Pancreas (tissue), 10 donors: ENCODE measurements at regions not wholly inside any gene's neighbourhood (a gene's known extent, or its start where the extent isn't known, plus 50 kb on each side); places are given as distances from the start of the nearest gene placed in this dataset.
"Not testable (repeated sequence)": the region's sequence is repeated elsewhere in the genome, so short reads cannot be mapped to it uniquely, and the experiment has no call there.

Source experiments
- ATAC-seq, 4 donors: fragments of 200-7000 bp; cut with Tn5 transposase; one replicate each; pipeline versions ENCODE4 v1.8.0 to v1.9.1; 2020; ENCODE audit warnings: mild to moderate bottlenecking in 4 of 4, moderate library complexity in 4 of 4
- DNase-seq, 6 donors: peaks; one replicate each; pipeline ENCODE4 v3.0.0-alpha.2; 2020
- FAIRE-seq: peaks from 2 replicates; lab custom pipeline; 2012; peaks lifted over from hg19 to GRCh38; lab: Jason Lieb, UNC
- H3K27ac ChIP-seq, 4 donors: fragments of 200-600 bp; sonication (generic); 1 replicate in 3 of 4; 2 replicates in 1 of 4; pipeline versions ENCODE4 v1.5.0 to v1.8.0; 2020
- H3K27me3 ChIP-seq, 4 donors: fragments of 200-600 bp; one replicate each; pipeline ENCODE4 v1.8.0; 2021
- H3K36me3 ChIP-seq, 3 donors: fragments of 200-600 bp; sonication (generic) in 1 of 3; one replicate each; pipeline versions ENCODE4 v1.5.0 to v1.8.0; 2020 to 2021
- H3K4me1 ChIP-seq, 3 donors: fragments of 200-600 bp; one replicate each; pipeline ENCODE4 v1.8.0; 2021
- H3K4me3 ChIP-seq, 4 donors: fragments of 200-600 bp; sonication (generic) in 2 of 4; one replicate each; pipeline versions ENCODE4 v1.5.0 to v1.8.0; 2020 to 2021
- H3K9me3 ChIP-seq, 4 donors: fragments of 200-600 bp; one replicate each; pipeline ENCODE4 v1.8.0; 2021
- CTCF ChIP-seq, 4 donors: fragments of 200-600 bp; sonication (generic) in 3 of 4; IDR thresholded peaks; one replicate each; pipeline versions ENCODE4 v1.5.0 to v1.8.0; 2021; ENCODE audit warnings: antibody characterized with exemption in 4 of 4
- WGBS, 2 donors: extraction: QIAGEN DNeasy Blood & Tissue Kit; methylation state at CpG; one replicate each; pipeline ENCODE4 v1.1.7; 2013; 5-methylcytosine and 5-hydroxymethylcytosine counted together
- intact Hi-C, 3 donors: fragments of 100-400 bp; cut with DNase I; formaldehyde crosslinking; loops; one replicate each; pipeline versions ENCODE4 v1.11.1 to v1.14.2; 2022
- donor health status: healthy with polysubstance abuse.
- donor health status: DM: no; HTN: no; CAD: no; lungs with moderate emphysema.
- donor health status: DM: no; HTN: no; CAD: no.
- donor health status: control.
- donor health status: control.
- donor health status: Bipolar disorder and iron deficiency.
- donor health status: DM: yes; HTN: yes; CAD: no.
- donor health status: DM: no; HTN: no; CAD: no.
- donor health status: DM: no; HTN: no; CAD: no.
- donor health status: DM: yes; HTN: yes; CAD: no.

GRCh38 chr7:24438232-24438631 lies 135.0 kb upstream of the PALS2 start:
- Histone ChIP-seq H3K9me3 (no peaks in the 10 kb centered on the region), H3K27me3 (no peaks in the 10 kb centered on the region), H3K4me3 (no peak overlapping the region), H3K4me1 (no peaks in the 10 kb centered on the region), H3K27ac (no peak overlapping the region), H3K36me3 (no peaks in the 10 kb centered on the region)
- no peak for TF ChIP-seq CTCF (IDR thresholded peaks at IDR 0.05)
- FAIRE-seq (no peak), ATAC-seq (no peak), DNase-seq (no peak)
- intact Hi-C loops = no loop called here

- H3K9me3 ChIP-seq, intact Hi-C loops, H3K27me3 ChIP-seq, H3K36me3 ChIP-seq, FAIRE-seq, DNase-seq, H3K4me3 ChIP-seq, ATAC-seq, H3K27ac ChIP-seq, H3K4me1 ChIP-seq: not testable (repeated sequence)
- 80 to 90% methylated on average over 3 of the region's 3 CpGs for WGBS, 2 donors
Observed at GRCh38 chr7:24439104-24439503, 134.1 kb upstream of the PALS2 start.

GRCh38 chr7:24440892-24441291 lies 132.4 kb upstream of the PALS2 start:
- DNase-seq (no peak), ATAC-seq (no peak), FAIRE-seq (no peak)
- Histone ChIP-seq H3K4me1 (no peaks in the 10 kb centered on the region), H3K9me3 (no peaks in the 10 kb centered on the region), H3K4me3 (no peak overlapping the region), H3K27ac (no peak overlapping the region), H3K27me3 (no peaks in the 10 kb centered on the region), H3K36me3 (no peaks in the 10 kb centered on the region)
- TF ChIP-seq CTCF (IDR thresholded peaks at IDR 0.05) = no peak
- 89 to 91% methylated on average over 3 of the region's 3 CpGs for WGBS, 2 donors
- intact Hi-C loops = no loop called here

GRCh38 chr7:24441314-24442027 lies 131.8 kb upstream of the PALS2 start:
- Histone ChIP-seq H3K36me3 (no peaks in the 10 kb centered on the region), H3K9me3 (no peaks in the 10 kb centered on the region), H3K27me3 (no peaks in the 10 kb centered on the region), H3K4me1 (no peaks in the 10 kb centered on the region), H3K27ac (no peak overlapping the region), H3K4me3 (no peak overlapping the region)
- DNase-seq = no peak
- no peak for TF ChIP-seq CTCF (IDR thresholded peaks at IDR 0.05)
- ATAC-seq = no peak
- intact Hi-C loops = no loop called here
- no peak for FAIRE-seq
- WGBS, 2 donors = 84 to 90% methylated on average over 7 of the region's 7 CpGs

- no peaks in the 10 kb centered on the region for H3K4me1 ChIP-seq
- no peak overlapping the region for H3K4me3 ChIP-seq
- no peak for FAIRE-seq
- no peak for TF ChIP-seq CTCF (IDR thresholded peaks at IDR 0.05)
- no peaks in the 10 kb centered on the region for H3K27me3 ChIP-seq
- no peaks in the 10 kb centered on the region for H3K36me3 ChIP-seq
- no peak overlapping the region for H3K27ac ChIP-seq
- no peaks in the 10 kb centered on the region for H3K9me3 ChIP-seq
- intact Hi-C loops = no loop called here
- DNase-seq = no peak
- ATAC-seq = no peak
- WGBS, 2 donors = 67 to 69% methylated on average over 4 of the region's 4 CpGs
Observed at GRCh38 chr7:24442170-24442777, 131.0 kb upstream of the PALS2 start.
